GM21381 (cell line): ENCODE measurements at regions not wholly inside any gene's neighbourhood (a gene's known extent, or its start where the extent isn't known, plus 50 kb on each side); places are given as distances from the start of the nearest gene placed in this dataset.
"Not testable (repeated sequence)": the region's sequence is repeated elsewhere in the genome, so short reads cannot be mapped to it uniquely, and the experiment has no call there.

Experiments
- ATAC-seq: cut with Tn5 transposase; IDR thresholded peaks from one replicate; pipeline ENCODE4 v1.9.1; 2021; ENCODE audit warnings: mild to moderate bottlenecking, moderate library complexity; ENCODE audit not compliant: unreplicated experiment

GRCh38 chr14:41096131-41096530, 510.5 kb upstream of the LRFN5 start:
- ATAC-seq = no peak

GRCh38 chr14:41087056-41087455, 519.6 kb upstream of the LRFN5 start:
- ATAC-seq = no peak

- ATAC-seq = no peak
These were observed 533.1 kb upstream of the LRFN5 start for GRCh38 chr14:41073544-41073943.

- no peak for ATAC-seq
These were observed 533.9 kb upstream of the LRFN5 start for GRCh38 chr14:41072776-41073175.

GRCh38 chr14:41071351-41071750, 535.3 kb upstream of the LRFN5 start:
- ATAC-seq = no peak

- no peak for ATAC-seq
These were observed 543.9 kb upstream of the LRFN5 start for GRCh38 chr14:41062826-41063225.

- ATAC-seq = no peak
These were observed 551.1 kb upstream of the LRFN5 start for GRCh38 chr14:41055589-41055988.

- no peak for ATAC-seq
These were observed 554.9 kb upstream of the LRFN5 start for GRCh38 chr14:41051801-41052200.

GRCh38 chr14:41047763-41048162, 558.9 kb upstream of the LRFN5 start:
- ATAC-seq = no peak

GRCh38 chr14:41037388-41037787, 569.3 kb upstream of the LRFN5 start:
- no peak for ATAC-seq

- no peak for ATAC-seq
These were observed 571.7 kb upstream of the LRFN5 start for GRCh38 chr14:41034969-41035368.

- no peak for ATAC-seq
These were observed 583.7 kb upstream of the LRFN5 start for GRCh38 chr14:41022932-41023331.

GRCh38 chr14:41016213-41016612, 590.5 kb upstream of the LRFN5 start:
- ATAC-seq = no peak

GRCh38 chr14:41000350-41000749, 606.3 kb upstream of the LRFN5 start:
- no peak for ATAC-seq

GRCh38 chr14:40989260-40989659, 617.4 kb upstream of the LRFN5 start:
- ATAC-seq = no peak

- no peak for ATAC-seq
These were observed 619.2 kb upstream of the LRFN5 start for GRCh38 chr14:40987481-40987880.

- ATAC-seq = no peak
These were observed 620.0 kb upstream of the LRFN5 start for GRCh38 chr14:40986655-40987054.

- ATAC-seq = no peak
These were observed 621.1 kb upstream of the LRFN5 start for GRCh38 chr14:40985584-40985983.

- ATAC-seq = no peak
These were observed 623.1 kb upstream of the LRFN5 start for GRCh38 chr14:40983604-40984003.

GRCh38 chr14:40981247-40981646, 625.4 kb upstream of the LRFN5 start:
- no peak for ATAC-seq

GRCh38 chr14:40960257-40960656, 646.4 kb upstream of the LRFN5 start:
- ATAC-seq = not testable (repeated sequence)

- no peak for ATAC-seq
These were observed 651.6 kb upstream of the LRFN5 start for GRCh38 chr14:40955131-40955505.

- ATAC-seq = not testable (repeated sequence)
These were observed 652.1 kb upstream of the LRFN5 start for GRCh38 chr14:40954448-40955130.
